ENCODE measurements at regions not wholly inside any gene's neighbourhood (a gene's known extent, or its start where the extent isn't known, plus 50 kb on each side); places are given as distances from the start of the nearest gene placed in this dataset.
A peak's percentile ranks its signal among the peaks of the same experiment; 100 is the strongest.

DNA sequence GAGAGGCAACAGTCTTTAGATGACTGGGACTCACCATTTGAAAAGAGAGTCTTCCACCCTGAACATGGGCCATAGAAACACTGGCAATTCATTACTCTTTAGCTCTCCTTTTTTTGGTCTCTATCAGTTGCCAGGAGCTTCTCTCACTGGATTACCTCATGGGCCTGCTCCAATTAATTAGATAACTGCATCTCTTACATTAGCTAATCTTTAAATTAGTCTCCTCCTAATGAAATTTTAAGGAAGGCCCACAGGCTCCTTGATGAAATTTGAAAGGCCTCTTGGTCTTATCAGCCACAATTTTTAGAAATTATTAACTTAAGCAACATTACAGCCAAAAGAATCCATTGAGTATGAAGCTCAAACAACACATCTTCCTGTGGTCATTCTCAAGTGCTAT, 184.4 kb downstream of the UNC5CL start:
- no peak for TF ChIP-seq CTCF (IDR thresholded peaks at IDR 0.05; ENCODE audit: insufficient read depth, low read depth, low read length, missing control alignments)
- no peak overlapping the region for H3K4me3 ChIP-seq (ENCODE audit: low read length)
- DNase-seq (ENCODE audit: low read depth), result no peak

DNA sequence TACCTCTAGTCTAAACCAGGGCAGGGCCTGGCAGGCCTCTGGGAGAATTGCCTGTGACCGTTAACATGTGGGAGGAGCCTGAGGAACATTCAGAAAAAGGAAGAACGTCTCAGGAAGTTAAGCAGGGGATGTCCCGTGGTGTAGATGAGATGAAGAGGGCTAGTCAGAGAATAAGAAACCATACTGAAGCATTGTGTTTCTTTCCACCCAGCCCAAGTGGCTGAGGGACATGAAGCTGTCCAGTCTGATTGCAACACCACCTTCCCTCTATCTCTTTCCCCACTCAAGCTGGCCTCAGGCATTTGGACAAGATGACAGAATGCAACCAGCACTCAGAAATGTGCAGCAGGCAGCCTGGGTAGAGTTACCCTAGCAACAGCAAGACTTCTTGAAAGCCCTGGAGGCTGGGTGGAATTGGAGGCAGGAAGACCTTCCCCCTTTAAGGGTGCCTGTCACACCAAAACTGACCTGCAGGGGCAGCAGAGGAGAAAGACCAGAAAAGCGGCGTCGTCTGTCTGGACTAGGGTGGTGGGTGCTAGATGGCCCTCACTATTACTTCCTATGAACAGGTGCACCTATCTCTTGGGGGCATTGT, 186.1 kb downstream of the UNC5CL start:
- H3K4me3 ChIP-seq (ENCODE audit: low read length), result no peak overlapping the region
- DNase-seq (ENCODE audit: low read depth), result peak; percentile 5
- TF ChIP-seq CTCF (IDR thresholded peaks at IDR 0.05; ENCODE audit: insufficient read depth, low read depth, low read length, missing control alignments), result peak; percentile 49

DNA sequence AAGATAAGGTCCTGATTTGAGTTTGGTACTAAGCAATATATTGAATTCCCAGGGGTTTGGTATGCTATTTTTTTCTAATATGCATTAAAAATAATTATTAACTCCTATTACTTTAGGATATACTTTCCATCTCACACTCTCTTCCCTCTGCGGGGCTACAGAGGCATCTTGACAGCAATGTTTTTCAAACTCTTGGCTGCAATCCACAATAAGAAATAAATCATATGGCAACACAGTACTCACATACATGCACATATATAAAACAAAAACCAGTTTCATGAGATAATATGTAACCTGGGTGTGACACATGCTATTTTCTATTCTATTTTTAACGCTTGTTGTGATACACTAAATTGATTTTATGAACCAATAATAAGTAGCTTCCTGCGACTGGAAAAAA, 189.5 kb downstream of the UNC5CL start:
- TF ChIP-seq CTCF (IDR thresholded peaks at IDR 0.05; ENCODE audit: insufficient read depth, low read depth, low read length, missing control alignments), result no peak
- DNase-seq (ENCODE audit: low read depth), result no peak
- H3K4me3 ChIP-seq (ENCODE audit: low read length), result no peak overlapping the region

DNA sequence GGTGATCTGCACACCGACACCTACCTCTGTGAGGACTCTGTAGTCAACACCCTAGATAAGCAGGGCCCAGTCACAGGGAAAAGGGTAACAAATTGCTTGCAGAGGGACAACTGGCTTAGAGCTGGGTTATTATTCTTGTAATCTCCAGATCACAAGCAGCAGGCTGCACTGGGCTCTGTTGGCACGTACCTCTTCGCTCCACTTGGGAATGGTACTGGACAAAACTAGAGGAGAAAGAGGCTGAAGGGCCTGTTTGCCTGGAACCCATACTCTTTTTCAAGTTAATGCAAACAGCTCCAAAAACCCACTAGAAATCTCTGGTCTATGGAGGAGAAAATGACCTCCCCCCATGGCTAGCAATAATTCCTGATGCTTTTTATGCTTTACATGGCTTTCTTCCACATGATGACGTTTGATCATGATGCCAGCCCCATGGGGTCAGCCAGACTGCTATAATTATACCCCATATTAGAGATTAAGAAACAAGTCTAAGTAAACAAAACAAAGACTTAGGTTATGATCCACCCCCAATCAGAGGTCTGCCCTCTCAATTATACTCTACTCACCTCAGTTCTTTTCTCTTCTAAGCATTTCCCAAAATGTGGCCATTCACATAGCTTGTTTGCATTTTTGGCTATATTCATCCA, 190.0 kb downstream of the UNC5CL start:
- no peak overlapping the region for H3K4me3 ChIP-seq (ENCODE audit: low read length)
- no peak for DNase-seq (ENCODE audit: low read depth)
- no peak for TF ChIP-seq CTCF (IDR thresholded peaks at IDR 0.05; ENCODE audit: insufficient read depth, low read depth, low read length, missing control alignments)

DNA sequence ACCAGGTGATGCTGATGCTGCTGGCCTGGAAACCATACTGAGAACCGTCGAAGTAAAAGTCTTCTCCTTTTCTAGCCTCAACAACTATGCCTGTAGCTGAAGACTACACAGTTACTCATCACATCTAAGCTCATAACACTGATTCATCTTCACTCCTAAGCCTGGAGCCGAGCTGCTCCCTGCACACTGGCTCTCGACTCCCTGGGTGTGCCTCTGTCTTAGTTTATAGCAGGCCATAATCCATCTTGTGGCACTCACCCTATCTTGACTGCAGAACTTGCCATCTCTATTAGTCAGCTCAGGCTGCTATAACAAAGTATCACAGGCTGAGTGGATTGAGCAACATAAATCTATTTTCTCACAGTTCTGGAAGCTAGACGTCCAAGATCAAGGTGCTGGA, 191.0 kb downstream of the UNC5CL start:
- peak; percentile 68 for DNase-seq (ENCODE audit: low read depth)
- H3K4me3 ChIP-seq (ENCODE audit: low read length), result no peak overlapping the region
- TF ChIP-seq CTCF (IDR thresholded peaks at IDR 0.05; ENCODE audit: insufficient read depth, low read depth, low read length, missing control alignments), result no peak

GRCh38 chr6:40845553-40845952, 193.5 kb downstream of the UNC5CL start:
- TF ChIP-seq CTCF (IDR thresholded peaks at IDR 0.05; ENCODE audit: insufficient read depth, low read depth, low read length, missing control alignments), result peak; percentile 66
- H3K4me3 ChIP-seq (ENCODE audit: low read length), result no peak overlapping the region
- peak; percentile 57 for DNase-seq (ENCODE audit: low read depth)

DNA sequence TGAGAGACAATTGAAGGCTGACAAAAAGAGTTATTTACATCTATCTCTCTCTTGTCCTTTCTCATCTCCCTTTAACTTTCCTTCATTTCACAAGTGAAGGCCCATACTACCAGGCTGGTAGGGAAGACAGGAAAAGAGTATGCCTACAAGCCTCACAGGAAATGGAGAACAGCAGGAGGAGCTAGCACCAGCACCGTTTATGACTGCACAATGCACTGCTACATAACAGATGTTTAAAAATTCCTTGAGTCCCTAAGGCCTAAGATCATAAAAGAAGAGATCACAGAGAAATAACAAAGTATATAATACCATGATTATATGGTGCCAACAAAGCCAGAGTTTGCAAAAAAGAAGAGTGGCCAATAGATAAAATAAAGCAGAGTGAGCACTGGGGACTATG, 194.8 kb downstream of the UNC5CL start:
- H3K4me3 ChIP-seq (ENCODE audit: low read length), result no peak overlapping the region
- no peak for DNase-seq (ENCODE audit: low read depth)
- TF ChIP-seq CTCF (IDR thresholded peaks at IDR 0.05; ENCODE audit: insufficient read depth, low read depth, low read length, missing control alignments), result no peak
